ENCODE measurements at regions not wholly inside any gene's neighbourhood (a gene's known extent, or its start where the extent isn't known, plus 50 kb on each side); places are given as distances from the start of the nearest gene placed in this dataset.

GRCh38 chr19:28009696-28010095, 1203.3 kb downstream of the UQCRFS1 start:
- intact Hi-C loops (cut with micrococcal nuclease): no loop called here
- Mint-ChIP-seq H3K27me3 (no peaks in the 10 kb centered on the region), H3K36me3 (ENCODE audit: low read depth) (no peaks in the 10 kb centered on the region), H3K4me3 (no peak overlapping the region), H3K4me1 (no peaks in the 10 kb centered on the region), H3K9me3 (no peaks in the 10 kb centered on the region), H3K27ac (no peak overlapping the region)
- no peak for DNase-seq

GRCh38 chr19:28008695-28009094, 1204.3 kb downstream of the UQCRFS1 start:
- Mint-ChIP-seq H3K27me3 (no peaks in the 10 kb centered on the region), H3K36me3 (ENCODE audit: low read depth) (no peaks in the 10 kb centered on the region), H3K4me3 (no peak overlapping the region), H3K4me1 (no peaks in the 10 kb centered on the region), H3K27ac (no peak overlapping the region), H3K9me3 (no peaks in the 10 kb centered on the region)
- intact Hi-C loops (cut with micrococcal nuclease): no loop called here
- DNase-seq: no peak

DNA sequence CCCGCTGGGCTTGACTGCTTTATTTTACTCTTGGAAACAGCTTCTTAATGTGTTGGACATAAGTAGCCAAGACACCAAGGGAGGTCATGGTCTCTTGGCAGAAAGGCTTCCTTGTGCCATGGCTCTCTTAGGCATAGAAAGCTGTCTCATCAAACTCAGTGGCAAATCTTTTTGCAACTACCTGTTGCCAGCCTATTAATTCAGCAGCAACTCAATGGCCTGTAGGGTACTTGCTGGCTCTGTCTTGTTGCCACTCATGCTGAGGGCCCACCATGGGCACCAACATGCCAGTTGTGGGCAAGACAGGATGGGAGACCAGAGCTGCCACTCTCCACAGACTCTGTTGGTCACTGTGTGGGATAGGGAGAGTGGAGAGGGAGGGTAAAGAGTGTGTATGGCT, 1209.4 kb downstream of the UQCRFS1 start:
- peaks cover 4% of the 10 kb centered on the region for H3K9me3 Mint-ChIP-seq
- intact Hi-C loops (cut with micrococcal nuclease): no loop called here
- H3K27ac Mint-ChIP-seq: no peak overlapping the region
- no peak for DNase-seq
- no peaks in the 10 kb centered on the region for H3K36me3 Mint-ChIP-seq (ENCODE audit: low read depth)
- H3K4me1 Mint-ChIP-seq: no peaks in the 10 kb centered on the region
- H3K27me3 Mint-ChIP-seq: no peaks in the 10 kb centered on the region
- H3K4me3 Mint-ChIP-seq: no peak overlapping the region

DNA sequence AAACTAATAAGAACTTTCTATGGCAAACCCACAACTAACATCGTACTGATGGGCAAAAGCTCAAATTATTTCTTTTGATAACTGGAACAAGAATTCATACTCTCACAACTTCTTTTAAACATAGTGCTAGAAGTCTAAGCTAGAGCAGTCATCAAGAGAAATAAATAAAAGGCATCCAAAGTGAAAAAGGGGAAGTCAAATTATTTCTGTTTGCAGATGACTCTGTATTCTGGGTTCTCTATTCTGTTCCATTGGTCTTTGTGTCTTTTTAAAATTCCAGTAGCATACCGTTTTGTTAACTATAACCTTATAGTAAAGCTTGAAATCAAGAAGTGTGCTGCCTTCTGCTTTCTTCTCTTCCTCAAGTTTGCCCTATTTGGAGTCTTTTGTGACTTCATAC, 1215.9 kb downstream of the UQCRFS1 start:
- no peaks in the 10 kb centered on the region for H3K4me1 Mint-ChIP-seq
- H3K36me3 Mint-ChIP-seq (ENCODE audit: low read depth): no peaks in the 10 kb centered on the region
- H3K4me3 Mint-ChIP-seq: no peak overlapping the region
- no peak overlapping the region for H3K27ac Mint-ChIP-seq
- H3K27me3 Mint-ChIP-seq: no peaks in the 10 kb centered on the region
- no peak for DNase-seq
- H3K9me3 Mint-ChIP-seq: no peaks in the 10 kb centered on the region
- intact Hi-C loops (cut with micrococcal nuclease): no loop called here

DNA sequence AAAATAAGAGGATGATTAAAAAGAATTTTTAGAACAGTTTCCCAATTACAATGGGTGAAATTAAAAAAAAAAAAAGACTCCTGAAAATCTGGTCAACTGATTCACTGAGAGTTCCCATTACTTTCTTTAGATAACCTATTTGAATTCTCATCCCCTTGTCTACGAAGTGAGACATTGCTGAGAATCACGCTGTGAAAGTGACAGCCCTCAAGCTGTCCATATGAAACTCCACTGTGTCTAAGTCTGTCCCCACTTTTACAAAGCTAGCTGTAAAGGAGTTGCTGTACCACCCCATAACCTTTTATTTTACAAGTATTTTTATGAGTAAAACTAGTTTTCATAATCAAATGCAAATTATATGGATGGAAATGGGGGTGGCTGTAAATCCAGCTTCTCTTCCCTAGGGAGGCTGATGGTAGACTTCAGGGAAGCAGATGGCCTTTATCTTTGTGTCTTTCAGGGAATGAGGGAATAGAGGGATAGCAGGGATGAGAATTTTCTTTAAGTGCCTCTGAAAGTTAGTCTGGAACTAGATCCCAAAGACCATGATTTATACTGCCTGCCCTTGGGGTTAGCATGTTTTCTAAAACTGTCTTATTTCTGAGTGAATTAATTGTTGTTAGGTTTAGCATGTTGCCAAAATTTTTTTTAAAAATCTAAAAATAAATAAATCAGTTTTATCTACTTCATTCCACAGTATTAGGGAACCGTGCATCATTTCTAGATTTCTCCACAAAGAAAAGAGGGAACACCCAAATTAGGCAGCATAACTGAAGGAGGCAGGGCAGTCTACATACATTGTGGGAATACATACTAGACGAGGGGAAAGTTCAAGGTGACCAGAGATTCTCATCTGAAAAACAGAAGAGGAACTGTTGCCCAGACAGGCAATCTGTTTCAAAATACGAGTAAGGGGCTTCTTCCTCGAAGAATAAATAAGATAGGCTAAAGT, 1219.1 kb downstream of the UQCRFS1 start:
- no peaks in the 10 kb centered on the region for H3K36me3 Mint-ChIP-seq (ENCODE audit: low read depth)
- no peak for DNase-seq
- intact Hi-C loops (cut with micrococcal nuclease): no loop called here
- H3K27me3 Mint-ChIP-seq: no peaks in the 10 kb centered on the region
- H3K27ac Mint-ChIP-seq: no peak overlapping the region
- H3K9me3 Mint-ChIP-seq: no peaks in the 10 kb centered on the region
- no peaks in the 10 kb centered on the region for H3K4me1 Mint-ChIP-seq
- H3K4me3 Mint-ChIP-seq: no peak overlapping the region

GRCh38 chr19:27986299-27986698, 1226.7 kb downstream of the UQCRFS1 start:
- Mint-ChIP-seq H3K9me3 (no peaks in the 10 kb centered on the region), H3K4me3 (no peak overlapping the region), H3K27me3 (no peaks in the 10 kb centered on the region), H3K27ac (no peak overlapping the region), H3K36me3 (ENCODE audit: low read depth) (no peaks in the 10 kb centered on the region), H3K4me1 (no peaks in the 10 kb centered on the region)
- DNase-seq: no peak
- intact Hi-C loops (cut with micrococcal nuclease): no loop called here

DNA sequence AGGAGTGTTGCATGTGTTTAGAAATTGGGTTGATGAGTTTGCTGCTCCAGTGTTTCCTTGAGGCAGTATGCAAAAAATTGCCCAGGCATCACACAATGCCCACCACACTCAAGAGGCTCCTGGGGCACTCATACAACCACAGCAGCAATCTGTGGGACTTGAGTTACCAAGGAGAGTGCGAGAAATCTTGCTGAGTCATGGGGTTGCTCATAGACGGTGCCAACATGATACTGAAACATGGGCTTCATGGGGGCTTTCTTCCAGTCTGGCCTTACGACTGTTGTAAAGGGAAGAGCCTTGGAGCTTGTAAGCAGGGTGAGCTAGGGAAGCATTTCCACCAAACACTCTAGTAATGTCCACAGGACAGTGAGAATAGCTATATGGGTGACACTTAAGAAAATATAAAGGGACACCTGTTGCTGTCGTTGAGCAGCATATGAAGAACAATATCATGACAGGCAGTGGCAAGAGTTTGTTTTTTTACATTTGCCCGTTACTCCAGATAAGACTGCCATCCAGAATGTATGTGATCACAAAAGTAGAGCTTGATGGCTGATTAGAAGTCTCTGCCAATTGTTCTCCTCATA, 1237.4 kb downstream of the UQCRFS1 start:
- Mint-ChIP-seq H3K9me3 (no peaks in the 10 kb centered on the region), H3K4me3 (no peak overlapping the region), H3K27me3 (no peaks in the 10 kb centered on the region), H3K27ac (no peak overlapping the region), H3K36me3 (ENCODE audit: low read depth) (no peaks in the 10 kb centered on the region), H3K4me1 (no peaks in the 10 kb centered on the region)
- DNase-seq: no peak
- intact Hi-C loops (cut with micrococcal nuclease): no loop called here

- peak; percentile 66 for DNase-seq
- H3K4me1 Mint-ChIP-seq: no peaks in the 10 kb centered on the region
- H3K27me3 Mint-ChIP-seq: no peaks in the 10 kb centered on the region
- intact Hi-C loops (cut with micrococcal nuclease): no loop called here
- no peaks in the 10 kb centered on the region for H3K9me3 Mint-ChIP-seq
- no peak overlapping the region for H3K4me3 Mint-ChIP-seq
- no peaks in the 10 kb centered on the region for H3K36me3 Mint-ChIP-seq (ENCODE audit: low read depth)
- no peak overlapping the region for H3K27ac Mint-ChIP-seq
These were observed 1238.9 kb downstream of the UQCRFS1 start for GRCh38 chr19:27974082-27974513.

DNA sequence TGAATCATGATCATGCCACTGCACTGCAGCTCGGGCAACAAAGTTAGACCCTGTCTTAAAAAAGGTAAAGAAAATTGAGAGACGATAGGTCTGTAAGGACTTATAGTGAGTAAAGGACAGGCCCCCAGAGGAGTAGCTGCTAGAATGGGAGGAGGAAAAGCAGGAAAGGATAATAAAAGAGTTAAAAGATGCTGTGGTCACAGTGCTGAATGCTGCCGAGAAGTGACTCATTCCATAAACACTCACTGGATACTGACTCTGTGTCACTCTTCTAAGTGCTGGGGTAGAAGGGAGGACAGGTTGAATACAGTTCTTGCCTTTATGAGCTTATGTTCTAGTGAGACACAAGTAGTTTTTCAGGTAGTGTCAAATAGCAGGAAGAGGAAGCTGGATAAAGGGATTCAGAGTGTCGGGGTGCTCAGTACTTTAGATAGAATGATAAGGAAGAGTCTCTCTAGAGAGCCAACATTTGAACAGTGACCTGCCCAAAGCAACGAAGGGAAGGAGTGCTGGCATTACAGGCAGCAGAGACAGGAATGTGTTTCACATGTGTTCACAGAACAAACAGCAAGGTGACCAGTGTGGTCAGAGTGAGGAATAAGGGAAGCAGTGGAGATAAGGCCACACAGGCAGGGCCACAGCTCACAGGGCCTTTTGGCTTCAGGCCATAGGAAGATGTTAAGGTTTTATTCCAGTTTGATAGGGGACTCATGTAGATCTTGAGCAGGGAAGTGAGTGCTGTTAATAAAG, 1240.5 kb downstream of the UQCRFS1 start:
- DNase-seq: no peak
- H3K9me3 Mint-ChIP-seq: no peaks in the 10 kb centered on the region
- no peak overlapping the region for H3K4me3 Mint-ChIP-seq
- H3K27ac Mint-ChIP-seq: no peak overlapping the region
- intact Hi-C loops (cut with micrococcal nuclease): no loop called here
- H3K36me3 Mint-ChIP-seq (ENCODE audit: low read depth): no peaks in the 10 kb centered on the region
- no peaks in the 10 kb centered on the region for H3K27me3 Mint-ChIP-seq
- no peaks in the 10 kb centered on the region for H3K4me1 Mint-ChIP-seq

DNA sequence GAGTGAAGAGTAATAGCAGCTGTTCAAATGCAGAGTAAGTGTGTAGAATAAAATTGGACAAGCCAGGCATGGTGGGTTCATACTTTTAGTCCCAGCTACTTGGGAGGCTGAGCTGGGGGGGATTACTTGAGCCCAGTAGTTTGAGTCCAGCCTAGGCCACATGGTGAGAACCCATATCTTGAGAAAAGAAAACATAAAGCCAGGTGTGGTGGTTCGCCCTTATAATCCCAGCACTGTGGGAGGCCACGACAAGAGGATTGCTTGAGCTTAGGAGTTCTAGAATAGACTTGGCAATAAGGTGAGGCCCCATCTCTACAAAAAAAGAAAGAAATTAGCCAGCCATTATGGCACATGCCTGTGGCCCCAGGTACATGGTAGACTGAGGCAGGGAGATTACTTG, 1241.1 kb downstream of the UQCRFS1 start:
- Mint-ChIP-seq H3K9me3 (no peaks in the 10 kb centered on the region), H3K36me3 (ENCODE audit: low read depth) (no peaks in the 10 kb centered on the region), H3K4me3 (no peak overlapping the region), H3K27ac (no peak overlapping the region), H3K4me1 (no peaks in the 10 kb centered on the region), H3K27me3 (no peaks in the 10 kb centered on the region)
- no peak for DNase-seq
- intact Hi-C loops (cut with micrococcal nuclease): no loop called here

- Mint-ChIP-seq H3K4me3 (no peak overlapping the region), H3K27ac (no peak overlapping the region), H3K9me3 (no peaks in the 10 kb centered on the region), H3K27me3 (no peaks in the 10 kb centered on the region), H3K4me1 (no peaks in the 10 kb centered on the region), H3K36me3 (ENCODE audit: low read depth) (no peaks in the 10 kb centered on the region)
- intact Hi-C loops (cut with micrococcal nuclease): no loop called here
- no peak for DNase-seq
These were observed 1241.9 kb downstream of the UQCRFS1 start for GRCh38 chr19:27971071-27971470.

DNA sequence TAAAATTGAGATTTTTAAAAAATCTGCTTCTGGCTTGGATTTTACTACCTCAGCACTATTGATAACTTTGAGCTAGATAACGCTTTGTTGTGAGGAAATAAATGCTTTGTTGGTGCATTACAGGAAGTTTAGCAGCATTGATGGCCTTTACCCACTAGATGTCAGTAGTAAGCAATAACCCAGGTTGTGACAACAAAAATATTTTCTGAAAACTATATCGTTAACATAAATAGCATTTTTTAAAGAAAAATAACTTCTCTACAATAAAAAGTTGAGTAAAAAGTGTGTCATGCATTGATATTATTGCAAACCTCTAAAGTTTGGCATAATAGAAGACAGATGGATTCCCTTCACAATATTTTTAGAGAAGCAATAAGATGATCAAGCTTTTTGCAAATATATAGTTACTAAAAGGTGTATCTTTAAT, 1246.5 kb downstream of the UQCRFS1 start:
- no peak overlapping the region for H3K27ac Mint-ChIP-seq
- DNase-seq: no peak
- H3K27me3 Mint-ChIP-seq: no peaks in the 10 kb centered on the region
- H3K4me1 Mint-ChIP-seq: no peaks in the 10 kb centered on the region
- no peaks in the 10 kb centered on the region for H3K9me3 Mint-ChIP-seq
- H3K36me3 Mint-ChIP-seq (ENCODE audit: low read depth): no peaks in the 10 kb centered on the region
- no peak overlapping the region for H3K4me3 Mint-ChIP-seq
- intact Hi-C loops (cut with micrococcal nuclease): loop anchor here (1.0 to 5.0 kb wide), 2 partner anchors 359 to 746 kb away; no protein-coding TSS in a partner anchor

DNA sequence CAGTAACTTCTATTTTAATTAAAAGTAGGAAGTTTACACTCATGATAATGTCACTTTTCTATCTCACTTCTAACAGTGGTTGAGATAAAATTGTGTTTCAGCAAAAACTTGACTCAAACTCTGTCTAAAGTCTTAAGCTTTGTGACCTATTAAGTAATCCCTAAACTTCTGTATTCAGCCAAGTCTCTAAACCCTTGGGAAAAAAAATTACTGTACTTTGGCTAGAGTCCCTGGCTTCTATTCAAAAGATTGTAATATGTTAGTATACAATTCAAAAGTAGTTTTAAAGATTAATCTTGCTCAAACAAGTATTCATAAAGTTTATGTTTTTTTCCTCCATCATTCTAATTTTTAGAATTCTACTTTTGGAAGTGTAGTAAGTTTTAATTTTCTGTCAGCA, 1248.8 kb downstream of the UQCRFS1 start:
- H3K9me3 Mint-ChIP-seq: no peaks in the 10 kb centered on the region
- H3K27ac Mint-ChIP-seq: no peak overlapping the region
- H3K4me1 Mint-ChIP-seq: no peaks in the 10 kb centered on the region
- intact Hi-C loops (cut with micrococcal nuclease): no loop called here
- DNase-seq: no peak
- H3K4me3 Mint-ChIP-seq: no peak overlapping the region
- H3K36me3 Mint-ChIP-seq (ENCODE audit: low read depth): no peaks in the 10 kb centered on the region
- no peaks in the 10 kb centered on the region for H3K27me3 Mint-ChIP-seq

DNA sequence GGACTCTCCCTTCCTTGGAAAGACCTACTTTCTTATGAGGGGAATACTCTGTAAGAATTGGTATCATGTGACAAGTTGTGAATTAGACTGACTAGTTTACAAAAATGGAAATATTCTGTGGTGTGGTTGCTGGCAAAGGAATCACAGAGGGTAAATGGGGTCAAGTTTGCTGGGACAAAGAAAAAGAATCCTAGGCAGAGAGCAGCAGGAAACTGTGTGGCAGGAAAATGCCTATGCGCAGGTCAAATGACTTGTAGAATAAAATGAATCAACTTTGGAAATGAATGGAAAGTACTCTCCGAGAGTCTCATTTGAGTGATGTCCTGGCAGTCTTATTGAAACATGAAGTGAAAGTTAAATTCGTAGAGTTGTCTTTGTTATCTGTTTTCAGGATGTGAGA, 1250.7 kb downstream of the UQCRFS1 start:
- intact Hi-C loops (cut with micrococcal nuclease): no loop called here
- no peaks in the 10 kb centered on the region for H3K4me1 Mint-ChIP-seq

More for the DNA sequence above, 1250.7 kb downstream of the UQCRFS1 start:
- no peak overlapping the region for H3K27ac Mint-ChIP-seq
- H3K27me3 Mint-ChIP-seq: no peaks in the 10 kb centered on the region
- H3K4me3 Mint-ChIP-seq: no peak overlapping the region
- no peak for DNase-seq
- no peaks in the 10 kb centered on the region for H3K36me3 Mint-ChIP-seq (ENCODE audit: low read depth)
- H3K9me3 Mint-ChIP-seq: no peaks in the 10 kb centered on the region

All from activated CD4-positive, alpha-beta T cell treated with anti-CD3 and anti-CD28 coated beads, Interleukin-2, amount 10 ng/mL, durations not matched to agents 24 days and 14 days (primary cell).